HG03342 (cell line): ENCODE measurements at regions not wholly inside any gene's neighbourhood (a gene's known extent, or its start where the extent isn't known, plus 50 kb on each side); places are given as distances from the start of the nearest gene placed in this dataset.

Experiments
- ATAC-seq: cut with Tn5 transposase; IDR thresholded peaks from one replicate; pipeline ENCODE4 v1.9.1; 2021; ENCODE audit warnings: mild to moderate bottlenecking, moderate library complexity; ENCODE audit not compliant: unreplicated experiment

GRCh38 chr5:144882739-144883283 lies 712.1 kb downstream of the KCTD16 start:
- ATAC-seq = no peak

DNA sequence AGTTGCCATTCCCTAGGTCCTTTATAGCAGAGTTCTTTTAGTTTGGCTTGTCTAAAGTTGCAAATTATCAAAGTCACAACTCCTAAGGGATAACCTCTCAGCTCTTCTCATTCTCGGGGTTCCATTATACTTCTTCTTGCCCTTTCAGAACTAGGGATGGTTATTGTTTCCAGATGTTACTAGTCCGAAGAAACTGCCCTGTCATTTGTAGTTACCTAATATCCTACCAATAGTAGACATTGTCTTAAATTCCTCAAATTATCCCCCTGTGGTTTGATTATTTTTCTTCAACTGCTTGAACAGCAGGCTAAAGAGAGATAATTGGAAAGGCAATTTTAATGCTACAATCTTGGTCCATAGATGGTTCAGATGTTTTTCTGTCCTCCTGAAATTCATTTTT lies 709.8 kb downstream of the KCTD16 start:
- ATAC-seq = no peak

- no peak for ATAC-seq
Observed at GRCh38 chr5:144876990-144877389, 706.3 kb downstream of the KCTD16 start.

DNA sequence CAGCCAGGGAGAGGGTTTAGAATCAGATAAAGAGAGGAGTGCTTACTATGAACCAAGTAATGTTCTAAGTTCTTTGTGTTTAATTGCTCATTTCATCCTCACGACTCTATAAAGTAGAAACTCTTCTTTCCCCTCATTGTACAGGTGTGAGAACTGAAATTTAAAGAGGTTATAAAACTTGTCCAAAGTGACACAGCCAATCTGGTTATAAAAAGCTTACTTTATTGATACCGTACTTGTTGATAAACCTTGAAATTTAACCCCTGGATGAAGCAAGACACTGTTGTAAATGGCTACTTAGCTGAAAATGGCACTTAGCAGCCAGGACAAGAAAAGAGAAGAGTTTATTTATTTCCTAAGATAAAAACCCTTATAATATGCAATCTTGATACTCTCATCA lies 702.4 kb downstream of the KCTD16 start:
- no peak for ATAC-seq

DNA sequence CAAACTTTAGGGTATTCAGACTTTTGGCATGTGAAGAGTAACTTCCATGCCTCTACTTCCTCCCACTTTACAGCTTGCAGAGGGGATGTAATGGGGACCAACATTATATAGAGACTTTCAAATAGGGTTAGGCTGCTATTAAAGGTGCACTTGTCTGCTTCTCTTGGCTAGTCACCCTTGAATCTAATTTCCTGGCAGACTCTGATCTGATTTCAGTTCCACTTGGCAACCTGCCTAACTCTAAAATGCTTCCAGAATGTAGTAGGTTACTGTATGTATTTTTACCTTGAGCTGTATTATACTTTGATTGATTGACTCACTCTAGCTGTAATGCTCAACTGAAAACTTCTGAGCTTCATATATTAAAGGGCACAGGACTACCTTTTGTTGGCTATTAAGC lies 693.4 kb downstream of the KCTD16 start:
- ATAC-seq = no peak

GRCh38 chr5:144857454-144857853 lies 686.8 kb downstream of the KCTD16 start:
- ATAC-seq = no peak

DNA sequence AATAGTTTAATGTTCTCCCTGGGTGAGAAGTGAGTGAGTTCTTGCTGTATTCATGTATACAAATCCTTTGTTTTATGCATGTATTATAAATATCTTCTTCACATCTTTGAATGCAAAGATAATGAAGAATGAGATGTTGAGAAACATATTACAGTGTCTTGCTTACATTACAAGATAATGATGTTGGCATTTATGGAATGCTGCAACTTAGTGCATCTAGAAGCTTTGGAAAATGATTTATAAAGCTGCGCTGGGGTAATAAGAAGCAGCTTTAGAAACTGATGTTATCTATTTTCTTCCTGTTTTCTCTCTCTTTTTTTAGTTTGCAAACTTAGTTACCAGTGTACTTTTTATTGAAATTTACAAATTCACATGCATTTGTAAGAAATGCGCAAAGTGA lies 673.4 kb downstream of the KCTD16 start:
- ATAC-seq = no peak

DNA sequence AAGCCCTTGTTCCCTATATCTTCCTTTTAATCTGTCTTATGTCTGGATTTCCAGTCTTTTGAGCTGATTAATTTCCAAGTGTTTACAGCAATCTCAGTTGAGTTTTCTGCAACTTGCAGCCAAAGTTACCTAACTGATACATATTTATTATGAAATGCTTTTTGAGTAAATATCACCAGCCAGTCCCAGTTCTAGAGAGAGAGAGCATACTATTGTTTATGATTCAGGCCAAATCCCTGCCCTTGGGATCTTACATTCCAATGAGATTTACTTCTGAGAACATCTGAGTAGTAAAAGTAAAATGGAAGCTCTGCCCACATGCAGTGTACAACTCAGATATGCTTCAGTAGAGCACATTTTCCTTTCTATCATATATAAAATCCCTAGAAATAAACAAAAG lies 661.7 kb downstream of the KCTD16 start:
- no peak for ATAC-seq

- ATAC-seq = no peak
Observed at GRCh38 chr5:144831650-144832049, 661.0 kb downstream of the KCTD16 start.

DNA sequence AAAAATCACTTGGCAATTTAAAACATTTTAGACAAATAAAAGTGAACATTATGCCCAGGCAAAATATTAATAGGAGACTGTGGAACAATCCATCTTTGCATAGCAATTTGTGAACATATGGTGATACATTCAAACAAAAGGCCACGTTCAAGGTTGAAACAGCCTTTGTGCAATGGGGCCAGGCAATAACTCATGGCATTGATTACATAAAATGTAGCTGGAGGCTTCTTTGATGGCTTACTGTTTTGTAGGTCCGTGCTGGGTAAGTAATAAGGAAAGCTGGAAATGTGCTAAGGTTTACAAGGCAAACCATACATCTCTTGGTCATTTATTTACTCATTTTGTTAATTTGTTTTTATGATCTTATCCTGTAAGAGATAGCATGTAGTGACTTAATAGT lies 651.8 kb downstream of the KCTD16 start:
- no peak for ATAC-seq

- no peak for ATAC-seq
Observed at GRCh38 chr5:144820278-144820677, 649.6 kb downstream of the KCTD16 start.

- no peak for ATAC-seq
Observed at GRCh38 chr5:144815131-144815530, 644.5 kb downstream of the KCTD16 start.

- ATAC-seq = no peak
Observed at GRCh38 chr5:144812763-144813162, 642.1 kb downstream of the KCTD16 start.

- no peak for ATAC-seq
Observed at GRCh38 chr5:144800169-144800568, 629.5 kb downstream of the KCTD16 start.

GRCh38 chr5:144798595-144798994 lies 627.9 kb downstream of the KCTD16 start:
- no peak for ATAC-seq

DNA sequence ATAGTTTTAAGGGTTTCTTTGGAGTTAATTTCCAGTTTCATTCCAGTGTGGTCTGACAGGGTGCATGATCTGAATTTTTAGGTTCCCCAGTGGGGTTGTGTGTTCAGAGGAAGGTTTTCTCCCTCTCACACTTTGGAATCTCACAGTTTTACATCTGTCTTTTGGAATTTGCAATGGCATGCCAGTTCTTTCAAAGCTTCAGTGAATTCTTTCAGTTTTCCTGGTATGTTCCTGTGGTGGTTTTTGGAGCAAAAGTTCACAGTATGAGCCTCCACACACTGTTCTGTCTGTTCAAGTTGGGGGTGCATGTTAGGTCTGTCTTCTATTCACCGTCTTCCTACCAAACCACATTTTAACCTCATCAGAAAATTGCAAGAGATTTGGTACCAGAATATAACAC lies 624.2 kb downstream of the KCTD16 start:
- no peak for ATAC-seq

DNA sequence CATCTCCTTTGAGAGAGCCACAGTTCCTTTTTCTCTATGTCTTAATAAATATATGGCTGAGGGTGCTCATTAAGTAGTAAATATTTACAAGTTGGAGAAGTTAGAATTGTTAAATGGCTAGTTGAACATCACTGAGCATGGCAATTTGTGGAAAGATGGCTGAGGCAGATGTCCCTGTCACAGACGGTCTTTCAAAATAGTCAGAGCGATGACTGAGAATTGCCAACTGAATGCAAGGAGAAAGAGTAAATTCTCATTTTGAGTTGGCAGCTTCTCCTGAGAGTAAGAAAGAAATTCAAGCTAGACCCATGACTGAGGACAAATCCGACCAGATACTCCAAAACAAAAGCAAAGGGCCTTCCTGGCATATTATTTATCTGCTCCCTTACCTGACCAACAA lies 617.9 kb downstream of the KCTD16 start:
- ATAC-seq = no peak

DNA sequence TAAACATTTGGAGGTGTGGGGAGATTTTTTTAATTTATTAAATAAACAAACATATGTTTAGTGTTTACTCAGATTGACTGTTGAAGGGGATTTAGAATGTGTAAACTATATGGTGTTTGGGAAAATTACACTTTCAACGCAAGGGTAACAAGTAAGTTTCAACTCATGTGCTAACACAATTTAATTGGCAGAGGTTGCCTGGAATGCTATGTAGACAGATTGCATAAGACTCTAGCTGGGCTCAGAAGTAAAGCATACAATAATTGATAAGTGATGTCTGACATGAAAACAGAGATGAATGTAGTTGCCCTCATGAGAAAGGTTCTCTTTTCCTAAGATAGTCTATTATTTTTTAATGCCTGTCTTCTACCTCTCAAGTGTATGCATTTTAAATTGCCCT lies 617.4 kb downstream of the KCTD16 start:
- ATAC-seq = no peak

- ATAC-seq = no peak
Observed at GRCh38 chr5:144779368-144779767, 608.7 kb downstream of the KCTD16 start.

DNA sequence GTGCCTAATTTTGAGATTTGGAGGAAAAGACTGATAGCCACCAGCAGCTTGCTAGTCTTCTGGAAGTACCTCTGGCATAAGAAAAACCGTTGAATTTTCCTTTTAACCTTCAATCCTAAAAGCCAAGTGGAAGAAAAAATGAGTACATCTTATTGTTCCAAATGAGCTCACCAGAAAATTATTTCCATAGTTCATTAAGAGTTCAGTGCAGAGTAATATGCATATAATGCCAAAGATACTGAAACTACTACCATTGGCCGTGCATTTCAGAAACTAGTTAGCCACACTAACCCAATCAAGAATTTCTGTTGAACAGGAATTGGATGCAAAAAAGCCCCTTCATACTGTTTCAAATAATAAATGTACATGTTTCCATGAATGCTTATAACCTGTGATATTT lies 607.9 kb downstream of the KCTD16 start:
- no peak for ATAC-seq

- no peak for ATAC-seq
Observed at GRCh38 chr5:144774197-144774596, 603.5 kb downstream of the KCTD16 start.

- no peak for ATAC-seq
Observed at GRCh38 chr5:144773628-144774027, 603.0 kb downstream of the KCTD16 start.

- no peak for ATAC-seq
Observed at GRCh38 chr5:144771802-144772201, 601.1 kb downstream of the KCTD16 start.

DNA sequence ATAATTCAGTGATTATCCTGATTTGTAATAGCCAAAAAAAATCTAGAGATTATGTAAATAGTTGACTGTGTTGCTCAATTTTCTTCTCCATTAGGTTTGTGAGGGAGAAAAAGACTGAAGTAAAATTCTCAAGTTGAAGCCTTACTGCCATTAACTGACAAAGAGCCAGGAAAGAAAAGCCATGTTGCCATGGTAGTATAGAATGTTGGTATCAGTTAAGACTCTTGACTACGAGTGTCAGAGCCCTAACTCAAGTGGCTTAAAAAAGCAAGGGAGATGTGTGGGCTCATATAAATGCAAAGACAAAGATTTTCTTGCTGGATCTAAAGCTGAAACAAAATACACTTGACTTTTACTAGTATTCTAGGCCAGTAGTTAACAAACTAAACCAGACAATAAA lies 571.7 kb downstream of the KCTD16 start:
- ATAC-seq = no peak
